CD14-positive monocyte (primary cell): ENCODE measurements at regions not wholly inside any gene's neighbourhood (a gene's known extent, or its start where the extent isn't known, plus 50 kb on each side); places are given as distances from the start of the nearest gene placed in this dataset.
A peak's percentile ranks its signal among the peaks of the same experiment; 100 is the strongest.

Experiments
- DNase-seq, 3 donors: peaks; one replicate each; pipeline ENCODE4 v3.0.0-alpha.2; 2011 to 2022
- H2AFZ ChIP-seq: 2 replicates; pipeline ENCODE4 v1.6.0; 2012; ENCODE audit warnings: mild to moderate bottlenecking, low read depth, low read length, inconsistent platforms; ENCODE audit not compliant: insufficient read depth, poor library complexity, severe bottlenecking
- H3K27ac ChIP-seq, 2 donors: 1 replicate in 1 of 2; 2 replicates in 1 of 2; pipeline ENCODE4 v1.5.1; 2012 to 2013; ENCODE audit warnings: low read length in 2 of 2, control low read depth in 1 of 2, inconsistent platforms in 1 of 2, low read depth in 1 of 2, mild to moderate bottlenecking in 1 of 2
- H3K27me3 ChIP-seq, 2 donors: one replicate each; pipeline versions ENCODE4 v1.6.0 to v1.6.1; 2011 to 2013; ENCODE audit warnings: low read length in 2 of 2; ENCODE audit not compliant: control insufficient read depth in 2 of 2, insufficient read depth in 2 of 2
- H3K36me3 ChIP-seq, 2 donors: replicated peaks in 1 of 2; 1 replicate in 1 of 2; 2 replicates in 1 of 2; pipeline versions ENCODE4 v1.5.1 to v1.6.1; 2012 to 2013; ENCODE audit warnings: low read length in 2 of 2, control low read depth in 1 of 2, inconsistent platforms in 1 of 2, mild to moderate bottlenecking in 1 of 2; ENCODE audit not compliant: insufficient read depth in 2 of 2, control insufficient read depth in 1 of 2
- H3K4me1 ChIP-seq, 2 donors: 1 replicate in 1 of 2; 2 replicates in 1 of 2; pipeline versions ENCODE4 v1.5.1 to v1.6.1; 2012 to 2013; ENCODE audit warnings: low read length in 2 of 2, control low read depth in 1 of 2, inconsistent platforms in 1 of 2, mild to moderate bottlenecking in 1 of 2, moderate library complexity in 1 of 2; ENCODE audit not compliant: insufficient read depth in 2 of 2, control insufficient read depth in 1 of 2
- H3K4me2 ChIP-seq: replicated peaks from 2 replicates; pipeline ENCODE3; 2012; ENCODE audit warnings: low read length, moderate library complexity, mild to moderate bottlenecking; ENCODE audit not compliant: poor library complexity, severe bottlenecking; ENCODE audit errors: extremely low read depth
- H3K4me3 ChIP-seq, 3 experiments: fragments of 200-600 bp in 1 of 3; sonication (generic) in 1 of 3; replicated peaks in 1 of 3; 1 replicate in 2 of 3; 2 replicates in 1 of 3; pipeline ENCODE4 v1.5.1; 2011 to 2013; ENCODE audit warnings: low read length in 3 of 3, mild to moderate bottlenecking in 3 of 3, control low read depth in 2 of 3, low read depth in 2 of 3, inconsistent platforms in 1 of 3, moderate library complexity in 1 of 3
- H3K79me2 ChIP-seq: 2 replicates; pipeline ENCODE4 v1.6.0; 2012; ENCODE audit warnings: mild to moderate bottlenecking, control low read depth, inconsistent platforms, low read length, moderate library complexity; ENCODE audit not compliant: insufficient read depth
- H3K9ac ChIP-seq: 2 replicates; pipeline ENCODE4 v1.6.0; 2017; ENCODE audit warnings: low read length, mild to moderate bottlenecking; ENCODE audit not compliant: insufficient read depth, poor library complexity, severe bottlenecking
- H3K9me3 ChIP-seq, 2 donors: replicated peaks in 1 of 2; 1 replicate in 1 of 2; 2 replicates in 1 of 2; pipeline versions ENCODE4 v1.5.1 to v1.6.1; 2012 to 2013; ENCODE audit warnings: low read length in 2 of 2, control low read depth in 1 of 2; ENCODE audit not compliant: control insufficient read depth in 1 of 2, insufficient read depth in 1 of 2
- H4K20me1 ChIP-seq: 2 replicates; pipeline ENCODE4 v1.6.0; 2012; ENCODE audit warnings: mild to moderate bottlenecking, low read length, control low read depth, moderate library complexity; ENCODE audit not compliant: insufficient read depth
- H3K27ac Mint-ChIP-seq, 7 donors: one replicate each; pipeline ENCODE4 v1.8.0; 2020; ENCODE audit warnings: mild to moderate bottlenecking in 7 of 7, mixed read lengths in 7 of 7, moderate library complexity in 6 of 7, inconsistent platforms in 2 of 7
- H3K27me3 Mint-ChIP-seq, 3 donors: one replicate each; pipeline ENCODE4 v1.8.0; 2021 to 2022; ENCODE audit warnings: low read depth in 3 of 3, mild to moderate bottlenecking in 3 of 3, mixed read lengths in 3 of 3, moderate library complexity in 3 of 3, inconsistent platforms in 1 of 3
- H3K36me3 Mint-ChIP-seq, 2 donors: one replicate each; pipeline ENCODE4 v1.8.0; 2020; ENCODE audit warnings: mixed read lengths in 2 of 2, inconsistent platforms in 1 of 2, mild to moderate bottlenecking in 1 of 2
- H3K4me1 Mint-ChIP-seq: one replicate; pipeline ENCODE4 v1.8.0; 2020; ENCODE audit warnings: mild to moderate bottlenecking, mixed read lengths
- H3K4me3 Mint-ChIP-seq, 2 donors: one replicate each; pipeline ENCODE4 v1.8.0; 2020; ENCODE audit warnings: mild to moderate bottlenecking in 2 of 2, mixed read lengths in 2 of 2, moderate library complexity in 1 of 2
- H3K9me3 Mint-ChIP-seq, 7 donors: one replicate each; pipeline ENCODE4 v1.8.0; 2020 to 2022; ENCODE audit warnings: mixed read lengths in 7 of 7, mild to moderate bottlenecking in 6 of 7, moderate library complexity in 6 of 7, inconsistent platforms in 2 of 7
- WGBS: methylation state at CpG from one replicate; pipeline ENCODE4 v1.1.5; 2013; ENCODE audit warnings: missing lambda C conversion rate; ENCODE audit not compliant: insufficient coverage; 5-methylcytosine and 5-hydroxymethylcytosine counted together
- intact Hi-C, 2 donors: fragments of 100-400 bp; cut with micrococcal nuclease; formaldehyde crosslinking; loops; one replicate each; pipeline versions ENCODE4 v1.15.0 to v1.15.1; 2023
- TF ChIP-seq, protein P1 (sequence below): fragments of 200-600 bp; IDR thresholded peaks from one replicate; pipeline ENCODE4 v1.8.0; 2022; ENCODE audit warnings: antibody characterized with exemption, mild to moderate bottlenecking

DNA sequence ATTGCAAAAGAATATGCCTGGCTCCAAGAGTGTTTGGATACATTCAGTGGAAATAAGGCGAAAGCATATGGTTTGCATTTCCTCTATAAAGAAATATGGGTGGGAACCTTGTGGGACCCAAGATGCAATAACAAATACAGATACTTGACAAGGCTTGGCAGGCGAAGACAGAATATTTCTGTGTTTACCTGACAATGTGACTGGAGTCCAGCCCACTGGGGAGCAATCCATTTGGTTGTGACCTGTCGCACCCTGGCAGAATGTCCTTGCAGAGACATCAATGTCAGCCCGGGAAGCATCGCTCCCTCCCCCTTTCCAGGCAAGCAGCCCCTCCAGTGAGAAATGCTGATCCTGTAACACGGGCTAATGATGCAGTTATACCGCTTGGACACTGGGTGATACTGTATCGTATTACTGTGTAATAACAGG is 296.6 kb downstream of the MAF start:
- H3K9me3 Mint-ChIP-seq, result peaks cover 0 to 3% (median 0%) of the 10 kb centered on the region in 7 donors
- Histone ChIP-seq H3K4me2 (no peak overlapping the region), H3K9ac (no peak overlapping the region), H3K4me1 (peaks cover 12 to 14% of the 10 kb centered on the region in 2 donors), H3K9me3 (no peaks in the 10 kb centered on the region), H3K79me2 (no peaks in the 10 kb centered on the region), H3K27ac (no peak overlapping the region), H2AFZ (no peak overlapping the region), H3K4me3 (no peak overlapping the region), H4K20me1 (no peaks in the 10 kb centered on the region), H3K27me3 (no peaks in the 10 kb centered on the region), H3K36me3 (no peaks in the 10 kb centered on the region)
- no peak overlapping the region for H3K27ac Mint-ChIP-seq
- no peak for DNase-seq
- TF ChIP-seq, protein P1, sequence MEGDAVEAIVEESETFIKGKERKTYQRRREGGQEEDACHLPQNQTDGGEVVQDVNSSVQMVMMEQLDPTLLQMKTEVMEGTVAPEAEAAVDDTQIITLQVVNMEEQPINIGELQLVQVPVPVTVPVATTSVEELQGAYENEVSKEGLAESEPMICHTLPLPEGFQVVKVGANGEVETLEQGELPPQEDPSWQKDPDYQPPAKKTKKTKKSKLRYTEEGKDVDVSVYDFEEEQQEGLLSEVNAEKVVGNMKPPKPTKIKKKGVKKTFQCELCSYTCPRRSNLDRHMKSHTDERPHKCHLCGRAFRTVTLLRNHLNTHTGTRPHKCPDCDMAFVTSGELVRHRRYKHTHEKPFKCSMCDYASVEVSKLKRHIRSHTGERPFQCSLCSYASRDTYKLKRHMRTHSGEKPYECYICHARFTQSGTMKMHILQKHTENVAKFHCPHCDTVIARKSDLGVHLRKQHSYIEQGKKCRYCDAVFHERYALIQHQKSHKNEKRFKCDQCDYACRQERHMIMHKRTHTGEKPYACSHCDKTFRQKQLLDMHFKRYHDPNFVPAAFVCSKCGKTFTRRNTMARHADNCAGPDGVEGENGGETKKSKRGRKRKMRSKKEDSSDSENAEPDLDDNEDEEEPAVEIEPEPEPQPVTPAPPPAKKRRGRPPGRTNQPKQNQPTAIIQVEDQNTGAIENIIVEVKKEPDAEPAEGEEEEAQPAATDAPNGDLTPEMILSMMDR, result no peak
- intact Hi-C loops, result no loop called here
- no peaks in the 10 kb centered on the region for H3K36me3 Mint-ChIP-seq
- no peak overlapping the region for H3K4me3 Mint-ChIP-seq
- peaks cover 14% of the 10 kb centered on the region for H3K4me1 Mint-ChIP-seq
- WGBS, result 97% methylated on average over 4 of the region's 8 CpGs
- H3K27me3 Mint-ChIP-seq, result peaks cover 4 to 17% (median 8%) of the 10 kb centered on the region in 3 donors

DNA sequence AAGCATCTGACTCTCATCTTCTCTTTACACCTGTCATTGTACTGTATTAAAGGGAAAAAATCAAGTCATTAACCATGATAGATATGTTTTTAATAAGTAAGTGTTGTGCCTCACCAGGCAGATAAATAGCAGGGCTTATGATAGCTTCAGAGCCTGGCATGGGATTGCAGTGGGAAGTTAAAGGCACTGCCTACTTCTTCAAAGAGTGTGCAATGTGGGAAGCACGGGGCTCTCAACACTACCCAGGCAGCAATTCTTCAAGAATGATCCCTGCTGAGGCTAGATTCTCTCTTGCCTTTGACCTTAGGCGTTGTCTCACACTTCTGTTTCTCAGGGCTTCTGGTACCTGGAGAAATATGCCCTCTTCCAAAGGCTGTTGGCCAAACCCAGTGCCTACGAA is 297.3 kb downstream of the MAF start:
- peaks cover 0 to 3% (median 0%) of the 10 kb centered on the region in 7 donors for H3K9me3 Mint-ChIP-seq
- Histone ChIP-seq H3K36me3 (no peaks in the 10 kb centered on the region), H3K79me2 (no peaks in the 10 kb centered on the region), H3K27me3 (no peaks in the 10 kb centered on the region), H4K20me1 (no peaks in the 10 kb centered on the region), H3K4me2 (no peak overlapping the region), H3K9me3 (no peaks in the 10 kb centered on the region), H3K9ac (no peak overlapping the region), H3K4me1 (peaks cover 12 to 14% of the 10 kb centered on the region in 2 donors), H3K27ac (no peak overlapping the region), H2AFZ (no peak overlapping the region), H3K4me3 (no peak overlapping the region)
- peak overlapping the region in 1 of 7 donors; percentile 31 for H3K27ac Mint-ChIP-seq
- no peaks in the 10 kb centered on the region for H3K36me3 Mint-ChIP-seq
- peaks cover 4 to 15% (median 8%) of the 10 kb centered on the region in 3 donors for H3K27me3 Mint-ChIP-seq
- intact Hi-C loops, result no loop called here
- H3K4me3 Mint-ChIP-seq, result no peak overlapping the region
- no peak for DNase-seq
- 100% methylated on average over 2 of the region's 3 CpGs for WGBS
- H3K4me1 Mint-ChIP-seq, result peaks cover 14% of the 10 kb centered on the region
- TF ChIP-seq, protein P1, result no peak
